ENCODE measurements at regions not wholly inside any gene's neighbourhood (a gene's known extent, or its start where the extent isn't known, plus 50 kb on each side); places are given as distances from the start of the nearest gene placed in this dataset.
"Not testable (repeated sequence)": the region's sequence is repeated elsewhere in the genome, so short reads cannot be mapped to it uniquely, and the experiment has no call there.

- no peak overlapping the region for H3K4me3 ChIP-seq (ENCODE audit: control insufficient read depth, low read depth, low read length)
- no peak for DNase-seq (ENCODE audit: low read depth)
- TF ChIP-seq CTCF (conservative IDR thresholded peaks at IDR 0.05; ENCODE audit: control insufficient read depth, insufficient read depth, low read depth, low read length): no peak
Observed at GRCh38 chr2:217351378-217351777, 491.5 kb upstream of the TNP1 start.

GRCh38 chr2:217349251-217349650 is 489.4 kb upstream of the TNP1 start:
- no peak for TF ChIP-seq CTCF (conservative IDR thresholded peaks at IDR 0.05; ENCODE audit: control insufficient read depth, insufficient read depth, low read depth, low read length)
- no peak overlapping the region for H3K4me3 ChIP-seq (ENCODE audit: control insufficient read depth, low read depth, low read length)
- DNase-seq (ENCODE audit: low read depth): no peak

- H3K4me3 ChIP-seq (ENCODE audit: control insufficient read depth, low read depth, low read length); DNase-seq (ENCODE audit: low read depth): not testable (repeated sequence)
Observed at GRCh38 chr2:217347630-217348029, 487.8 kb upstream of the TNP1 start.

- DNase-seq (ENCODE audit: low read depth); H3K4me3 ChIP-seq (ENCODE audit: control insufficient read depth, low read depth, low read length): not testable (repeated sequence)
Observed at GRCh38 chr2:217346043-217346442, 486.2 kb upstream of the TNP1 start.

- no peak overlapping the region for H3K4me3 ChIP-seq (ENCODE audit: control insufficient read depth, low read depth, low read length)
- no peak for TF ChIP-seq CTCF (conservative IDR thresholded peaks at IDR 0.05; ENCODE audit: control insufficient read depth, insufficient read depth, low read depth, low read length)
- DNase-seq (ENCODE audit: low read depth): no peak
Observed at GRCh38 chr2:217340899-217341298, 481.0 kb upstream of the TNP1 start.

GRCh38 chr2:217340176-217340575 is 480.3 kb upstream of the TNP1 start:
- TF ChIP-seq CTCF (conservative IDR thresholded peaks at IDR 0.05; ENCODE audit: control insufficient read depth, insufficient read depth, low read depth, low read length): no peak
- no peak for DNase-seq (ENCODE audit: low read depth)
- H3K4me3 ChIP-seq (ENCODE audit: control insufficient read depth, low read depth, low read length): no peak overlapping the region

- no peak for TF ChIP-seq CTCF (conservative IDR thresholded peaks at IDR 0.05; ENCODE audit: control insufficient read depth, insufficient read depth, low read depth, low read length)
- no peak overlapping the region for H3K4me3 ChIP-seq (ENCODE audit: control insufficient read depth, low read depth, low read length)
- no peak for DNase-seq (ENCODE audit: low read depth)
Observed at GRCh38 chr2:217339753-217340152, 479.9 kb upstream of the TNP1 start.

GRCh38 chr2:217338306-217338916 is 478.5 kb upstream of the TNP1 start:
- H3K4me3 ChIP-seq (ENCODE audit: control insufficient read depth, low read depth, low read length): no peak overlapping the region
- peak; percentile 91 for DNase-seq (ENCODE audit: low read depth)
- TF ChIP-seq CTCF (conservative IDR thresholded peaks at IDR 0.05; ENCODE audit: control insufficient read depth, insufficient read depth, low read depth, low read length): no peak
